ENCODE measurements at regions not wholly inside any gene's neighbourhood (a gene's known extent, or its start where the extent isn't known, plus 50 kb on each side); places are given as distances from the start of the nearest gene placed in this dataset.

GRCh38 chr18:54100920-54101470 lies 123.5 kb downstream of the MBD2 start:
- no peak for DNase-seq (ENCODE audit: extremely low spot score, insufficient read length, low read depth)
- FAIRE-seq: no peak

GRCh38 chr18:54100466-54100865 lies 124.0 kb downstream of the MBD2 start:
- FAIRE-seq (no peak), DNase-seq (ENCODE audit: extremely low spot score, insufficient read length, low read depth) (no peak)

- FAIRE-seq: no peak
- no peak for DNase-seq (ENCODE audit: extremely low spot score, insufficient read length, low read depth)
Measured at GRCh38 chr18:54094474-54094873, 130.0 kb downstream of the MBD2 start.

- FAIRE-seq (no peak), DNase-seq (ENCODE audit: extremely low spot score, insufficient read length, low read depth) (no peak)
Measured at GRCh38 chr18:54090856-54091255, 133.6 kb downstream of the MBD2 start.

GRCh38 chr18:54089749-54090459 lies 134.6 kb downstream of the MBD2 start:
- no peak for FAIRE-seq
- no peak for DNase-seq (ENCODE audit: extremely low spot score, insufficient read length, low read depth)

- DNase-seq (ENCODE audit: extremely low spot score, insufficient read length, low read depth): no peak
- no peak for FAIRE-seq
Measured at GRCh38 chr18:54086863-54087262, 137.6 kb downstream of the MBD2 start.

GRCh38 chr18:54086046-54086802 lies 138.2 kb downstream of the MBD2 start:
- no peak for DNase-seq (ENCODE audit: extremely low spot score, insufficient read length, low read depth)
- FAIRE-seq: no peak

GRCh38 chr18:54080858-54081257 lies 143.6 kb downstream of the MBD2 start:
- no peak for FAIRE-seq
- DNase-seq (ENCODE audit: extremely low spot score, insufficient read length, low read depth): no peak

- DNase-seq (ENCODE audit: extremely low spot score, insufficient read length, low read depth): no peak
- FAIRE-seq: no peak
Measured at GRCh38 chr18:54076166-54076565, 148.3 kb downstream of the MBD2 start.

- FAIRE-seq: no peak
- DNase-seq (ENCODE audit: extremely low spot score, insufficient read length, low read depth): no peak
Measured at GRCh38 chr18:54075689-54076088, 148.8 kb downstream of the MBD2 start.

GRCh38 chr18:54069729-54070128 lies 154.7 kb downstream of the MBD2 start:
- FAIRE-seq (no peak), DNase-seq (ENCODE audit: extremely low spot score, insufficient read length, low read depth) (no peak)

GRCh38 chr18:54060343-54061005 lies 164.0 kb downstream of the MBD2 start:
- no peak for DNase-seq (ENCODE audit: extremely low spot score, insufficient read length, low read depth)
- FAIRE-seq: no peak

- DNase-seq (ENCODE audit: extremely low spot score, insufficient read length, low read depth) (no peak), FAIRE-seq (no peak)
Measured at GRCh38 chr18:54052732-54053429, 171.6 kb downstream of the MBD2 start.

GRCh38 chr18:54052259-54052658 lies 172.2 kb downstream of the MBD2 start:
- no peak for FAIRE-seq
- no peak for DNase-seq (ENCODE audit: extremely low spot score, insufficient read length, low read depth)

- no peak for DNase-seq (ENCODE audit: extremely low spot score, insufficient read length, low read depth)
- no peak for FAIRE-seq
Measured at GRCh38 chr18:54043484-54044251, 180.8 kb downstream of the MBD2 start.

GRCh38 chr18:54035927-54036326 lies 188.5 kb downstream of the MBD2 start:
- no peak for FAIRE-seq
- DNase-seq (ENCODE audit: extremely low spot score, insufficient read length, low read depth): no peak

- FAIRE-seq (no peak), DNase-seq (ENCODE audit: extremely low spot score, insufficient read length, low read depth) (no peak)
Measured at GRCh38 chr18:54033052-54033451, 191.4 kb downstream of the MBD2 start.

- no peak for DNase-seq (ENCODE audit: extremely low spot score, insufficient read length, low read depth)
- FAIRE-seq: no peak
Measured at GRCh38 chr18:54032412-54032811, 192.1 kb downstream of the MBD2 start.

- DNase-seq (ENCODE audit: extremely low spot score, insufficient read length, low read depth): no peak
Measured at GRCh38 chr18:54031243-54031642, 193.2 kb downstream of the MBD2 start.

More at GRCh38 chr18:54031243-54031642, 193.2 kb downstream of the MBD2 start:
- FAIRE-seq: no peak
